ENCODE measurements at regions not wholly inside any gene's neighbourhood (a gene's known extent, or its start where the extent isn't known, plus 50 kb on each side); places are given as distances from the start of the nearest gene placed in this dataset.
"Not testable (repeated sequence)": the region's sequence is repeated elsewhere in the genome, so short reads cannot be mapped to it uniquely, and the experiment has no call there.

DNA sequence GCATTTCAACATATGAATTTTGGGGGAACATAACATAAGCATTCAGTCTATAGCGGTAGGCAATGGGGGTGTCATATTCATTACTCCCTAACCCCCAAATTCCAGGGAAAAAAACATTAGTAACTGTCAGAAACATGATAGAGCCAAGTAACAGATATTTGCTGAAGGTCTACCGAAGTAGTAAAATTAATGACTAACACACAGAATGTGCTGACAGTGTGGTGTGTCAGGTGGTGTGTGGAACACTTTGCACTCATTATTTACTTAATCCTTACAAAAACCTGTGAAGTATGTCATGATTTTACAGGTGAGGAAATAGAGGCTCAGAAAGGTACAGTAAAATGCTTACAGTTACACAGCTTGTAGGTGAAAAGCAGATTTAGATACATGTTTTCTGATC is 85.4 kb upstream of the RHOBTB1 start:
- no peaks in the 10 kb centered on the region for H3K9me3 Mint-ChIP-seq
- no peak overlapping the region for H3K27ac Mint-ChIP-seq
- no peaks in the 10 kb centered on the region for H3K36me3 Mint-ChIP-seq

DNA sequence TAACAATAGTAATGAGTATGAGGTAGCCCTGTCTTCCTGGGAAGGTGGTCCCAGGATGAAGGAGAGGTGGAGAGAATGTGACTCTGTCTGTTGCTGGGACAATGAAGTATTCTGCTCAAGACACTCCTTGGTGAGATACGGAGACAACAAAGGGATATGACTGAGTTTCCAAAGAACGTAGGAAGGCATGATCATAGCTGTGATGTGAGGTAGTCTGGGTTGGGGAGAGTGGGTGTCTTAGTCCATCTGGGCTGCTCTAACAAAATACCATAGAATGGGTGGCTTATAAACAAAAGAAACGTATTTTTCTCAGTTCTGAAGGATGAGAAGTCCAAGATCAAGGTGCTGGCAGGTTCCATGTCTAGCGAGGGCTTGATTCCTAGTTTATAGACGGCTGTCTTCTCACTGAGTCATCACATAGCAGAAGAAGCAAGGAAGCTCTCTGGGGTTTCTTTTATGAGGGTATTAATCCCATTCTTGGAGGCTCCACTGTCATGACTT is 84.9 kb upstream of the RHOBTB1 start:
- H3K27me3 Mint-ChIP-seq: peaks cover 4% of the 10 kb centered on the region
- H3K4me3 Mint-ChIP-seq: no peak overlapping the region
- H3K27ac Mint-ChIP-seq: no peak overlapping the region
- no peaks in the 10 kb centered on the region for H3K4me1 Mint-ChIP-seq
- no peaks in the 10 kb centered on the region for H3K9me3 Mint-ChIP-seq
- no peaks in the 10 kb centered on the region for H3K36me3 Mint-ChIP-seq

More for the DNA sequence above, 85.4 kb upstream of the RHOBTB1 start:
- no peaks in the 10 kb centered on the region for H3K4me1 Mint-ChIP-seq
- H3K4me3 Mint-ChIP-seq: no peak overlapping the region
- peaks cover 4% of the 10 kb centered on the region for H3K27me3 Mint-ChIP-seq

DNA sequence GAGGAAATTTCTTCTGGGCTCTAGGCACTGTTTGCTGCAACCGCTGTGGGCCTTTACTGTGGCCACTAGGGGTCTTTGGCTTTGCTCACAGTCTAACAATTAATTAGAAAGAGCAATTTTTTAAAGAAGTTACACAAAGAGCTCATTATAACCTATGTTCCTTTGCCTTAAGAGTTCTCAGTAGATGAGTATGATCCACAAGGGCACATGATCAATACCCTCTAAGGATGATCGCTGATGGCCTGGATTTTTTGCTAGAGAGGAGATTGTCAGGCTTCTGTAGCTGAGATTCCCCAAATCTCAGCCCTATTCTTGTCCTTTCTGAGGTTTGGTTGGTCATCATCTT is 80.8 kb upstream of the RHOBTB1 start:
- Mint-ChIP-seq H3K4me1 (no peaks in the 10 kb centered on the region), H3K27ac (no peak overlapping the region), H3K4me3 (no peak overlapping the region), H3K9me3 (no peaks in the 10 kb centered on the region), H3K36me3 (no peaks in the 10 kb centered on the region), H3K27me3 (peaks cover 4% of the 10 kb centered on the region)

DNA sequence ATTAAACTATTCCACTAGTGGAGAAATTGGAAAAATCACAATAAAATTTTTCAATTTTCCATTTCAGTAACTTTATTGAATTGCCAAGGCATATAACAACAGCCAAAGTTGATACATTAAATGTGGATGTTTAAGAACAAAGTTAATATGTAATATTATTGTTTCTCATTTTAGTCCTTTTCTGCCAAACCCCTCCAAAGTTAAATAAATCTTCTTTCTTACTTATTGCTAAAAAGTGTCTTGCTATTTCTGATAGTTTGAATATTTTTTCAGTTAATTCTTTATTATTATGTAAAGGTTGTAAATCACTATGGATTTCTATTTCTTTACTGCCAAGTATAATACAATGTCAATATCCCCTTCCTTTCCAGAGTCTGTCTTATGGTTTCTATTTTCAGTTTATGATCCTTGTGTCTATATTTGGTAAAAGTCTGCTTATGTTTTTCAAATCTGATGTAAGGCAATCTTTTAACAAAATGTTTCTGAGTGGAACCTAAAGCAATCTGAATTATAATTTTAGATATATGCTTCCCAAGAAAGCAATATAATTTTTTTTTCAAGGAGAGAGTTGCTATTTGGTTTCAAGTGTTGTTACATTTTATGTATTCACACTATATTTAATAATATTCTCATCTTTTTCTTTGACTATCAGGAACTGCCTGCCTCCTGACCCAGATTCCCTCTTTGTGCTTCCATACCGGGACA is 80.3 kb upstream of the RHOBTB1 start:
- Mint-ChIP-seq H3K4me3 (no peak overlapping the region), H3K36me3 (no peaks in the 10 kb centered on the region), H3K4me1 (no peaks in the 10 kb centered on the region), H3K9me3 (no peaks in the 10 kb centered on the region), H3K27me3 (peaks cover 6% of the 10 kb centered on the region), H3K27ac (no peak overlapping the region)

DNA sequence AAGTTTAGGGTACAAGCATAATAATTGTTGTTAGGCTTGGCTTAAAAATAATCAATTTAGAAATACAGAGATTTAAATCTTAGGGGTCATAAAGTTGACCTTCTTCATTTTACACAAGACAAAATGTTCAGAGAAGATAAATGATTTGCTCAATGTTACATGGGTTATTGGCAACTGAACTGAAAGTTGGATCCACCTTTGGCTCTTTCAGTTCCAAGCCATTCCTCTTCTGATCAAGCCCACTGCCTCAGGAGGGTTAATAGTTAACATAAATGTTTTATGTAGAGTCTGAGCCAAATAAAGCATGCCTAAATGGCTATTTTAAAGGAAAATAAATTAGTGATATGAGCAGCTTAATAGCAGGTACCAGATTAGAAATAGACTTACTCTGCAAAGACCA is 79.1 kb upstream of the RHOBTB1 start:
- Mint-ChIP-seq H3K36me3 (no peaks in the 10 kb centered on the region), H3K9me3 (no peaks in the 10 kb centered on the region), H3K4me3 (no peak overlapping the region), H3K4me1 (no peaks in the 10 kb centered on the region), H3K27ac (no peak overlapping the region), H3K27me3 (peaks cover 6% of the 10 kb centered on the region)

DNA sequence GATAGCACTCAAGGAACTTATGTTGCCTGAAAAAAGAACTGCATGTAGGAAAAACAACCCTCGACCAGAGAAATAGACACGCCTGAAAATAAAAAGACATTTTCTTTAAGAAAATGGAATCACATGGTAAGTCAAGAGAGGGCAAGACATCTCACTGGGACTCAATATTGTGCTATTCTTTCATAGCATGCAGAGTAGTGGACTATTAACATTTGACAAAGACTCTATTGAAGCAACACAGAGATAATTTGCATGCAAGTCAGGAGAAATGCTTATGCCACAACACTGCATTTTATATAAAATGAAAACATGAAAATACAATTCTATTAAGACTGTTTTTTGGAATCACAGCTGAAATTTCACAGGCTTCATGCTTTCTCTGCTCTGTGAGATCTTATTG is 77.9 kb upstream of the RHOBTB1 start:
- Mint-ChIP-seq H3K27me3 (peaks cover 6% of the 10 kb centered on the region), H3K4me1 (no peaks in the 10 kb centered on the region), H3K4me3 (no peak overlapping the region), H3K9me3 (no peaks in the 10 kb centered on the region), H3K36me3 (no peaks in the 10 kb centered on the region), H3K27ac (no peak overlapping the region)

DNA sequence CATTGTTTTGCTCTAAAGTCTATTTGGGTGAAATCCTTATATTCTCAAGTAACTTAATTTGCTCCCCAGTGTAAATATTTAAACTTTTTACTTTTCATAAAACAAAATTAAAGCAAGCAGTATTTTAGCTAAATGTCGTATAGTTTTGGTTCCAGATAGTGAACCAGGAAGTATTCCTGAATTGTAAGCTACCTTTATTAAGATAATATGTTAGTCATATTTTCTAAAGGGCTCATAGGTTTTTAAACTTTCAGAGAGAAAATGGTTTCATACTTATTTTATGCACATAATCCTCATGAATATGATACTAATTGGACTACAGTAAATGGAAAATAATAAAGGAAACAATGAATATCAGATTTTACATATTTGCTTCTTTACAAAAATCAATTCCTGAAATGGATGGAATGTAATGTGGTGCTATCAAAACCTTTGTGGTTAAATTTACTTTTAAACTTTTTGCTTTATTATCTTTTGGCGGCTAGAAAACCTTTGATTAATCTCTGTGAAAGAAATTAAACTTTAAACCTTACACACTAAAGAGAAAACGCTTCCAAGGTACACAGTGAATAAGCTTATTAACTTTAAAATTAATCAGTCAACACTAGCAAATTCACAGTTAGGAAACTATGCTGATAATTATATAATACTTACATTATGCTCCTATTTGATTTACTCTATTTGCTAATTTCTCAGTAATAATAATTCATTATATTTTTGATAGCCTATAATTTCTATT is 76.6 kb upstream of the RHOBTB1 start:
- H3K36me3 Mint-ChIP-seq: no peaks in the 10 kb centered on the region
- H3K4me1 Mint-ChIP-seq: no peaks in the 10 kb centered on the region
- H3K27me3 Mint-ChIP-seq: peaks cover 6% of the 10 kb centered on the region
- no peak overlapping the region for H3K27ac Mint-ChIP-seq
- no peak overlapping the region for H3K4me3 Mint-ChIP-seq
- H3K9me3 Mint-ChIP-seq: no peaks in the 10 kb centered on the region

DNA sequence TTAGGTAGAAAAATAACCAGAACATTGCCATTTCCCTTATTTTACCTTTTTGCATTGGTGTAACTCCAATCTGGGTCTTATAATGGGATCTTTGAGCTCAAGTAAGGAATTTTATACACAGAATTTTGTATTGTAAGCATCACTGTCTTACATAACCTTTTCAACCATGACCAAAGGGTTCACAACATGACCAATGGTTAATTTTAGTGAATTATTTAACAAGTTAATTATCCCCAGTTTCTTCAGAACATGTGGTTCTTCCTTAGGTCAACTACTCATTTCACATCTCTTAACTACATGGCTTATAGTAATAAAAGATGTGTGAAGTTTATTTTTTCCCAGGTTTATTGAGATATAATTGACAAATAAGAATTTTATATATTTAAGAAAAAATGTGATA is 74.2 kb upstream of the RHOBTB1 start:
- H3K9me3 Mint-ChIP-seq: no peaks in the 10 kb centered on the region
- H3K36me3 Mint-ChIP-seq: no peaks in the 10 kb centered on the region
- no peaks in the 10 kb centered on the region for H3K4me1 Mint-ChIP-seq
- no peak overlapping the region for H3K4me3 Mint-ChIP-seq
- H3K27me3 Mint-ChIP-seq: peaks cover 2% of the 10 kb centered on the region
- H3K27ac Mint-ChIP-seq: no peak overlapping the region

DNA sequence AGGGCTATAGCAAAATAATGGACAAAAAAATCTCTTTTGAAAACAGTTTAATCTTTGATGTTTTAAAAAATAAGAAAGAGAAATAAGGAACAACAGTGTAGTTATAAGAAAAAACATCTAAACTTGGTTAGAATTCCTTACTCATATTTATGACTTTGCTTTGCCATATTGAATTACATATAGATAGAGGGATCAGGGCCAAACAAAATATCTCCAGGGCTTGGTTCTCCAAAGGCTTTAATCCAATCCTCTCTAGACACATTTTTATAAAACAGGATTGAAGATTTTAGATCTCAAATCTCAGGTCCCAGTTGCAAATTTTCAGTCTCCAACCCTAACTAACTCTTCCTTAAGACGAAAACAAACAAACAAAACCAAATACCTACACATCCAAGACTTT is 72.6 kb upstream of the RHOBTB1 start:
- Mint-ChIP-seq H3K27ac (no peak overlapping the region), H3K4me3 (no peak overlapping the region), H3K27me3 (peaks cover 3% of the 10 kb centered on the region), H3K4me1 (no peaks in the 10 kb centered on the region), H3K9me3 (no peaks in the 10 kb centered on the region), H3K36me3 (no peaks in the 10 kb centered on the region)

DNA sequence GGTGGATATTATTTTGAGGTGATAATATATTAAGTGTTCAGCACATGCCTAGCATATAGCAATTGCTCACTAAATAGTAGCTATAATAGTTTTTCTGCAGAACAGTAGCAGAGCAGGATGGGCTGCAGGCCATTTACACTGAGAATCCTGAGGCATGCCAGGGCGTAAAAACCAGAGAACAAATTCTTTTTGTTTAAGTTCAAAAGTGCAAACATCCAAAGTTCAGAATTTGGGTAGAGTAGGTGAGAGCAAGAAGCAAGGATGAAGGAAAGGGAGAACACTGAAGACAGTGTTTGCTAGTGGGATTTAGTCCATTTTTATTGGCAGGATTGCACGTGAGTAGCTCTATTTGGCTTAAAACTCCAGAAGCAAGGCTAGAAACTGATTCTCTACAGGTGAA is 72.0 kb upstream of the RHOBTB1 start:
- H3K27ac Mint-ChIP-seq: no peak overlapping the region
- H3K4me1 Mint-ChIP-seq: no peaks in the 10 kb centered on the region
- no peak overlapping the region for H3K4me3 Mint-ChIP-seq
- H3K9me3 Mint-ChIP-seq: no peaks in the 10 kb centered on the region
- H3K27me3 Mint-ChIP-seq: peaks cover 3% of the 10 kb centered on the region
- H3K36me3 Mint-ChIP-seq: no peaks in the 10 kb centered on the region

DNA sequence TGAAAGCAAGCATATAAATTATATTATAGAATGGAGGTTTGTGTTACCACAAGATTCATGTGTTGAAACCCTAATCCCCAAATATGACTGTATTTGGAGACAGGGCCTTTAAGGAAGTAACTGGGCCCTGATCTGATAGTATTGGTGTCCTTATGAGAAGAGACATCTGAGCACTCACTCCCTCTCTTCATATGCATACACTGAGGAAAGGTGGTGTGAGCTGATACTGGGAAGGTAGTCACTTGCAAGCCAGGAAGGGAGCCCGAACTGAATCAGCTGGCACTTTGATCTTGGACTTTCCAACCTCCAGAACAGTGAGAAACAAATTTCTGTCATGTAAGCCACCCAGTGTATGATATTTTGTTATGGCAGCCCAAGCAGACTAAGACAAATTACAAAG is 66.9 kb upstream of the RHOBTB1 start:
- no peaks in the 10 kb centered on the region for H3K9me3 Mint-ChIP-seq
- H3K36me3 Mint-ChIP-seq: peaks cover 1% of the 10 kb centered on the region
- H3K27me3 Mint-ChIP-seq: peaks cover 8% of the 10 kb centered on the region
- H3K27ac Mint-ChIP-seq: no peak overlapping the region
- H3K4me3 Mint-ChIP-seq: no peak overlapping the region
- no peaks in the 10 kb centered on the region for H3K4me1 Mint-ChIP-seq

DNA sequence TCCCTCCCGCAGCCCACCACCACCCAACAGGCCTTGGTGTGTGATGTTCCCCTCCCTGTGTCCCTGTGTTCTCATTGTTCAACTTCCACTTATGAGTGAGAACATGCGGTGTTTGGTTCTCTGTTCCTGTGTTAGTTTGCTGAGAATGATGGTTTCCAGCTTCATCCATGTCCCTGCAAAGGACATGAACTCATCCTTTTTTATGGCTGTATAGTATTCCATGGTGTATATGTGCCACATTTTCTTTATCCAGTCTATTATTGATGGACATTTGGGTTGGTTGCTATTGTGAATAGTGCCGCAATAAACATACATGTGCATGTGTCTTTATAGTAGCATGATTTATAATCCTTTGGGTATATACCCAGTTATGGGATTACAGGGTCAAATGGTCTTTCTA is 59.1 kb upstream of the RHOBTB1 start:
- not testable (repeated sequence) for H3K27ac Mint-ChIP-seq

DNA sequence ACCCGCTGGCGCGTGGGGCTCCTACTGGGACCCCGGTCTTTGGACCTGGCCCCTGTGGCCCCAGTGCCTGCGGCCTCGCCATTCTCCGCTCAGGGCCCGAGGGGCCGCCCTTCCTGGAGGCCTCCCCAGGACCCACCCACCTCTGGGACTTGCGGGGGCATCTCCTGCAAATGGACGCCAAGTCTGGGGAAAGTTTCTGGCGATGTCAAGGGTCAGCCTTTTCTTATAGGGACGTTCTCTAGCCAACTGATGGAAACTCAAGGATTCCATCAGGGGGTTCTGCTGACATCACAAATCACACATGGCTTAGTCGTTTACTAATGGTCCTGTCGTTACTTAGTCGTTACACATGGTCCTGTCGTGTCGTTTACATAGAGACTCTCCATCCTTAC is 57.7 kb upstream of the RHOBTB1 start:
- peaks cover 35% of the 10 kb centered on the region for H3K27me3 Mint-ChIP-seq
- H3K4me1 Mint-ChIP-seq: no peaks in the 10 kb centered on the region
- H3K27ac Mint-ChIP-seq: no peak overlapping the region
- H3K36me3 Mint-ChIP-seq: no peaks in the 10 kb centered on the region
- peak overlapping the region; percentile 27 for H3K4me3 Mint-ChIP-seq
- H3K9me3 Mint-ChIP-seq: no peaks in the 10 kb centered on the region

More for the DNA sequence above, 59.1 kb upstream of the RHOBTB1 start:
- H3K36me3 Mint-ChIP-seq, H3K4me3 Mint-ChIP-seq, H3K9me3 Mint-ChIP-seq, H3K4me1 Mint-ChIP-seq: not testable (repeated sequence)
- H3K27me3 Mint-ChIP-seq: peaks cover 38% of the 10 kb centered on the region

DNA sequence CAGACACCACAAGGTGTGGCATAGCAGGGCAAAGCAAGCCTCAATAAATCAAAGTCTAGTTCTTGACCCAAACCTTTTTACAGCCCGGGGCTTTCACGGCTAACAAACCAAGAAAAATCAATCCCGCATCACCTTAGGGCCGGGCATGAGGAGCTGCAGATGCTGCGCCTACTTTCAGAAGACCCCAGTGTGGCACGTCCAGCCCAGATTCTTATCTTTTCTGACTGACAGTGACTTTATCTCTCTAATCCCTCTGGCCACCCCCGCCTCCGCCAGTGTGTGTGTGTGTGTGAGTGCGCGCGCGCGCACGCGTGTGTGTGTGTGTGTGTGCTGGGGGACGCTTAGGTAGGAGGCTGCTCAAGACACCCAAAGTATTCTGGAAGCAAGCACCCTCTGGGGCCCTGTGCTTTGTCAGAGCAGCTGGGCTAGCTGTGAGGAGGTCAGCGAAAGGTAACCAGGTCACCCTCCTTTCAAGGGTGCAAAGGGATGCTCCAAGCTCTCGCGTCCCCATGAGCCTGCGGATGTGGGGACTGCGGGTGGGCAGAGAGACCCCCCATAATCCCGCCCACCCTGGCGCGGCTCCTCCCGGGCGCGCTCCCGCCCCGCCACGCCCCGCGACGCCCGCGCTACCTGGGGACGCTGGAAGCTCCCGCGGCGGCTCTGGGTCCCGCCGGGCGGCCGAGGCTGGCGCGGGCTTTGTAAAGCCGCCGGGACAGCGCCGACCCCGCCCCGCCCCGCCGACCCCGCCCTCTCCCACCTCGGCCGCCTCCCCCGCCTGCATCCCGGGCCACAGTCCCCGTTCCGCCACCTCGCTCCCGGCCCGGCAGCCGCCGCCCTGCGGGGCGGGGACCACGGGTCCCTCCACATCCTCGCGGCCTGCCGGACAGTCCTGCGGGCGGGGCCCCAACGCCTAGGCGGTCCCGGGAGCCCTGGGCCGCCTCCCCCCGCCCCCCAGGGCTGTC is 57.1 kb upstream of the RHOBTB1 start:
- Mint-ChIP-seq H3K9me3 (no peaks in the 10 kb centered on the region), H3K4me3 (no peak overlapping the region), H3K27ac (no peak overlapping the region), H3K27me3 (peaks cover 35% of the 10 kb centered on the region), H3K4me1 (no peaks in the 10 kb centered on the region), H3K36me3 (no peaks in the 10 kb centered on the region)

DNA sequence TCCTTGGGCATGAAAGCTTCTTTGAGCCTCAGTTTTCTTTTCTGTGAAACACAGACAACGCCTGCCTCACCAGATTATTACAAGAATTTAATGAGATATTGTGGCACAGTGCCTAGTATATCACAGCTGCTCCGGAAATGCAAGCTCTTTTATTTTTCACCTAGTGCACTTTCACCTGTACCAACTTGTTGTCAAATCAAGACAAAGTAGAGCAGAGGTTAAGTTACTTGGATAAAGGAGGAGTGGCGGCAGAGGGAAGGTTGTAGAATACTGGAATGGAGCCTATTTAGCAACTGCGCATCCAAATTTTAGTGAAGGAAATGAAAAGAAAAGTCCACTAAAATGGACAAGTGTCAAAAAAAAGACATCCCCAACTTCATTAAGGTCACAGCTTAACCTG is 54.9 kb upstream of the RHOBTB1 start:
- Mint-ChIP-seq H3K27ac (no peak overlapping the region), H3K27me3 (peaks cover 29% of the 10 kb centered on the region), H3K36me3 (no peaks in the 10 kb centered on the region), H3K9me3 (no peaks in the 10 kb centered on the region), H3K4me3 (no peak overlapping the region), H3K4me1 (no peaks in the 10 kb centered on the region)

DNA sequence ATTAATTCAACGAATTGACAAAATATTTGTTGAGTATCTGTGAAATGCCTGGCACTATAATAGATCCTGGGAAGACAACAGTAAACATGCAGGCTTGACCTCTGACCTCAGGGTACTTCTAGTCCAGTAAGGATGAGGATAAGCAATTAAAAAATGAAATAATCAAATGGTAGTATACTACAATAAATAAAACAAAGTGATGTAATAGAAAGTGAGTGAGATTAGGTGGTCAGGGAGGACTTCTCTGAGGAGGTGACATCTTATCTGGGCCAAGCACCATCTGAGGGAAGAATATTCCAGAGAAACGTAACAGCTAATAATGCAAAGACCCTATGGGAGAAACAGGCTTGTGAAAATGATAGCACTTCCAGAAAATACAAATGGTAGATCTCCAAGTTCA is 50.1 kb upstream of the RHOBTB1 start:
- H3K9me3 Mint-ChIP-seq: no peaks in the 10 kb centered on the region
- H3K27me3 Mint-ChIP-seq: peaks cover 7% of the 10 kb centered on the region
- H3K27ac Mint-ChIP-seq: no peak overlapping the region
- no peaks in the 10 kb centered on the region for H3K4me1 Mint-ChIP-seq
- H3K36me3 Mint-ChIP-seq: no peaks in the 10 kb centered on the region
- H3K4me3 Mint-ChIP-seq: no peak overlapping the region

Data from activated naive CD4-positive, alpha-beta T cell treated with anti-CD3 and anti-CD28 coated beads, Interleukin-2, amount 50 U/mL, for 24 hours (primary cell).